Peyer's patch (tissue), 4 donors: ENCODE measurements at regions not wholly inside any gene's neighbourhood (a gene's known extent, or its start where the extent isn't known, plus 50 kb on each side); places are given as distances from the start of the nearest gene placed in this dataset.

Source experiments
- POLR2A ChIP-seq, 2 donors: fragments of 450-650 bp; IDR thresholded peaks; one replicate each; pipeline ENCODE4 v1.5.1; 2017; ENCODE audit warnings: antibody characterized with exemption in 2 of 2, mild to moderate bottlenecking in 2 of 2, moderate library complexity in 2 of 2
- TF ChIP-seq, protein P1 (sequence below), 6 experiments: fragments of 450-650 bp in 4 of 6; fragments of 200-600 bp in 2 of 6; sonication (generic) in 1 of 6; IDR thresholded peaks; one replicate each; pipeline ENCODE4 v1.5.1; 2017 to 2019; ENCODE audit warnings: antibody characterized with exemption in 6 of 6, mild to moderate bottlenecking in 3 of 6, moderate library complexity in 1 of 6

DNA sequence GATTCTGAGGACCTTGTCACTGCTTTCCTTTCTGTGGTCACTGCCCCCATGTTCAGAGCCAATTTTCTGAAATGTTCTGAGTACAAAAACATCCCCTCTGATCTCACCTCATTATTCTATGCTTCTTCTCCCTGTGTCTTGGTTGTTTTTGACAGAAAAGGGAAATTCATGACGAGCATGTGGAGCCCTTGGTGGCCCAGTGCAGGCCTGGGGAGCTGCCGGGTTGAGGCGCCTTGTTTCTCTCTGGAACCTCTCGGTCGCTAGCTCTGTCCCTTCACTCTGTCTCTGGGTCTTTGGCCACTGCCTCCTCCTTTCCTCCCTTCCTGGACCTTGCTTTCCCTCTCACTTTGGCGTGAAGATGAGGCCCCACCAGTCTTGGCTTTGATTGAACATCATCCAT lies 63.0 kb upstream of the THY1 start:
- TF ChIP-seq, protein P1, sequence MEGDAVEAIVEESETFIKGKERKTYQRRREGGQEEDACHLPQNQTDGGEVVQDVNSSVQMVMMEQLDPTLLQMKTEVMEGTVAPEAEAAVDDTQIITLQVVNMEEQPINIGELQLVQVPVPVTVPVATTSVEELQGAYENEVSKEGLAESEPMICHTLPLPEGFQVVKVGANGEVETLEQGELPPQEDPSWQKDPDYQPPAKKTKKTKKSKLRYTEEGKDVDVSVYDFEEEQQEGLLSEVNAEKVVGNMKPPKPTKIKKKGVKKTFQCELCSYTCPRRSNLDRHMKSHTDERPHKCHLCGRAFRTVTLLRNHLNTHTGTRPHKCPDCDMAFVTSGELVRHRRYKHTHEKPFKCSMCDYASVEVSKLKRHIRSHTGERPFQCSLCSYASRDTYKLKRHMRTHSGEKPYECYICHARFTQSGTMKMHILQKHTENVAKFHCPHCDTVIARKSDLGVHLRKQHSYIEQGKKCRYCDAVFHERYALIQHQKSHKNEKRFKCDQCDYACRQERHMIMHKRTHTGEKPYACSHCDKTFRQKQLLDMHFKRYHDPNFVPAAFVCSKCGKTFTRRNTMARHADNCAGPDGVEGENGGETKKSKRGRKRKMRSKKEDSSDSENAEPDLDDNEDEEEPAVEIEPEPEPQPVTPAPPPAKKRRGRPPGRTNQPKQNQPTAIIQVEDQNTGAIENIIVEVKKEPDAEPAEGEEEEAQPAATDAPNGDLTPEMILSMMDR (IDR thresholded peaks at IDR 0.05) = no peak
- TF ChIP-seq POLR2A (IDR thresholded peaks at IDR 0.05) = no peak
